Panc1 (cell line): ENCODE measurements at regions not wholly inside any gene's neighbourhood (a gene's known extent, or its start where the extent isn't known, plus 50 kb on each side); places are given as distances from the start of the nearest gene placed in this dataset.

Experiments
- ATAC-seq: fragments of 200-7000 bp; cut with Tn5 transposase; 2 replicates; pipeline ENCODE4 v1.9.1; 2020; ENCODE audit warnings: mild to moderate bottlenecking, moderate library complexity
- BruUV-seq: library from RNA; stranded (reverse); fragments of 400-500 nt; replicated peaks from 2 replicates; lab custom pipeline; 2021; lab: Mats Ljungman, UMichigan
- CTCF ChIA-PET: fragments of 300-600 bp; sonication (Branson Sonifier 250); formaldehyde crosslinking; loops from one replicate; lab custom pipeline; 2022; ENCODE audit warnings: antibody characterized with exemption; lab: Charles Lee
- POLR2A ChIA-PET: fragments of 300-600 bp; sonication (Branson Sonifier 250); formaldehyde crosslinking; loops from one replicate; lab custom pipeline; 2022; ENCODE audit warnings: antibody characterized with exemption; lab: Charles Lee
- DNase-seq: peaks from one replicate; pipeline ENCODE4 v3.0.0-alpha.2; 2010; ENCODE audit warnings: low read depth, low spot score
- H3K27ac ChIP-seq: 2 replicates; pipeline ENCODE4 v1.5.1; 2011; ENCODE audit warnings: mild to moderate bottlenecking, low read length, inconsistent platforms
- H3K27me3 ChIP-seq: fragments of 200-500 bp; sonication (Bioruptor generic); 2 replicates; pipeline ENCODE4 v1.6.0; 2014; ENCODE audit warnings: low read length, inconsistent platforms; ENCODE audit not compliant: control insufficient read depth, insufficient read depth
- H3K36me3 ChIP-seq: fragments of 200-500 bp; sonication (Bioruptor generic); 2 replicates; pipeline ENCODE4 v1.5.1; 2014; ENCODE audit warnings: inconsistent platforms, mild to moderate bottlenecking, low read length, moderate library complexity; ENCODE audit not compliant: control insufficient read depth, insufficient read depth
- H3K4me1 ChIP-seq: 2 replicates; pipeline ENCODE4 v1.5.1; 2011; ENCODE audit warnings: inconsistent platforms, mild to moderate bottlenecking, low read length, moderate library complexity; ENCODE audit not compliant: control insufficient read depth, insufficient read depth
- H3K4me3 ChIP-seq, 2 experiments: 2 replicates each; pipeline ENCODE4 v1.5.1; 2011 to 2012; ENCODE audit warnings: low read depth in 2 of 2, low read length in 2 of 2, mild to moderate bottlenecking in 2 of 2, inconsistent platforms in 1 of 2, moderate library complexity in 1 of 2
- H3K9me3 ChIP-seq: fragments of 200-500 bp; sonication (Bioruptor generic); 2 replicates; pipeline ENCODE4 v1.5.1; 2014; ENCODE audit warnings: low read depth, mild to moderate bottlenecking, inconsistent platforms, low read length, moderate library complexity; ENCODE audit not compliant: control insufficient read depth, insufficient read depth
- CTCF ChIP-seq: fragments of 450-650 bp; IDR thresholded peaks from 2 replicates; pipeline ENCODE4 v1.5.1; 2017; ENCODE audit warnings: mild to moderate bottlenecking
- POLR2AphosphoS5 ChIP-seq: IDR thresholded peaks from 2 replicates; pipeline ENCODE4 v1.6.1; 2012; ENCODE audit warnings: mild to moderate bottlenecking, low read depth, low read length, moderate library complexity
- SIN3A ChIP-seq: IDR thresholded peaks from 2 replicates; pipeline ENCODE4 v1.6.1; 2012; ENCODE audit warnings: low read depth, mild to moderate bottlenecking, low read length, moderate library complexity, borderline replicate concordance; ENCODE audit not compliant: insufficient read depth
- TCF7L2 ChIP-seq: IDR thresholded peaks from 2 replicates; pipeline ENCODE4 v1.6.1; 2011; ENCODE audit warnings: mild to moderate bottlenecking, low read depth, low read length, inconsistent platforms
- in situ Hi-C: cut with HindIII; loops from 2 replicates; pipeline ENCODE4 v1.10.0; 2016; ENCODE audit warnings: low sequenced_read_pairs, low pct_unique_long_range_greater_than_20kb
- intact Hi-C: fragments of 100-400 bp; cut with micrococcal nuclease; formaldehyde crosslinking; loops from one replicate; pipeline ENCODE4 v1.10.0; 2022; ENCODE audit not compliant: unreplicated experiment
- TF ChIP-seq, protein P1 (sequence below), 2 experiments: IDR thresholded peaks; 2 replicates each; pipeline ENCODE4 v1.6.1; 2011 to 2012; ENCODE audit warnings: low read depth in 2 of 2, control low read depth in 1 of 2, low read length in 1 of 2, mild to moderate bottlenecking in 1 of 2, moderate library complexity in 1 of 2; ENCODE audit not compliant: insufficient read depth in 1 of 2

DNA sequence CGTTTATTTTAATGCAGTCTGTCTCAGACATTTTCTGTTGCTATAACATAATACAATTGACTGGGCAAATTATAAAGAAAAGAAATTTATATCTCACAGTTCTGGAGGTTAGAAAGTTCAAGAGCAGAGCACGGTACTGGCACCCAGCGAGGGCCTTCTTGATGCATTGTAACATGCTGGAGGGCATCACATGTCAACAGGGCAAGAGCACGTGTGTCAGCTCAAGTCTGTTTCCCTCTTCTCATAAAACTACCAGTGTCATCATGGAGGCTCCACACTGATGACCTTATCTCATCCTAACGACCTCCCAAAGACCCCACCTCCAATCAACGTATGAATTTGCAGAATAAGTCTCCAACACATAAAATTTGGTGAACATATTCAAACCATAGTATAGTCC lies 90.6 kb upstream of the GRIK1 start:
- Histone ChIP-seq H3K9me3 (no peaks in the 10 kb centered on the region), H3K4me3 (no peak overlapping the region), H3K27me3 (no peaks in the 10 kb centered on the region), H3K36me3 (no peaks in the 10 kb centered on the region), H3K4me1 (no peaks in the 10 kb centered on the region), H3K27ac (no peak overlapping the region)
- TF ChIP-seq SIN3A (no peak), POLR2AphosphoS5 (no peak), TCF7L2 (no peak), CTCF (no peak)
- TF ChIP-seq, protein P1, sequence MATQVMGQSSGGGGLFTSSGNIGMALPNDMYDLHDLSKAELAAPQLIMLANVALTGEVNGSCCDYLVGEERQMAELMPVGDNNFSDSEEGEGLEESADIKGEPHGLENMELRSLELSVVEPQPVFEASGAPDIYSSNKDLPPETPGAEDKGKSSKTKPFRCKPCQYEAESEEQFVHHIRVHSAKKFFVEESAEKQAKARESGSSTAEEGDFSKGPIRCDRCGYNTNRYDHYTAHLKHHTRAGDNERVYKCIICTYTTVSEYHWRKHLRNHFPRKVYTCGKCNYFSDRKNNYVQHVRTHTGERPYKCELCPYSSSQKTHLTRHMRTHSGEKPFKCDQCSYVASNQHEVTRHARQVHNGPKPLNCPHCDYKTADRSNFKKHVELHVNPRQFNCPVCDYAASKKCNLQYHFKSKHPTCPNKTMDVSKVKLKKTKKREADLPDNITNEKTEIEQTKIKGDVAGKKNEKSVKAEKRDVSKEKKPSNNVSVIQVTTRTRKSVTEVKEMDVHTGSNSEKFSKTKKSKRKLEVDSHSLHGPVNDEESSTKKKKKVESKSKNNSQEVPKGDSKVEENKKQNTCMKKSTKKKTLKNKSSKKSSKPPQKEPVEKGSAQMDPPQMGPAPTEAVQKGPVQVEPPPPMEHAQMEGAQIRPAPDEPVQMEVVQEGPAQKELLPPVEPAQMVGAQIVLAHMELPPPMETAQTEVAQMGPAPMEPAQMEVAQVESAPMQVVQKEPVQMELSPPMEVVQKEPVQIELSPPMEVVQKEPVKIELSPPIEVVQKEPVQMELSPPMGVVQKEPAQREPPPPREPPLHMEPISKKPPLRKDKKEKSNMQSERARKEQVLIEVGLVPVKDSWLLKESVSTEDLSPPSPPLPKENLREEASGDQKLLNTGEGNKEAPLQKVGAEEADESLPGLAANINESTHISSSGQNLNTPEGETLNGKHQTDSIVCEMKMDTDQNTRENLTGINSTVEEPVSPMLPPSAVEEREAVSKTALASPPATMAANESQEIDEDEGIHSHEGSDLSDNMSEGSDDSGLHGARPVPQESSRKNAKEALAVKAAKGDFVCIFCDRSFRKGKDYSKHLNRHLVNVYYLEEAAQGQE (IDR thresholded peaks at IDR 0.05; ENCODE audit: insufficient read depth in 1 of 2, low read depth in 2 of 2, low read length in 1 of 2), result no peak
- in situ Hi-C loops, result no loop called here
- ChIA-PET POLR2A (no interaction called here), CTCF (no interaction called here)
- ATAC-seq (no peak), DNase-seq (no peak)
- intact Hi-C loops, result no loop called here
- no TSS peak for BruUV-seq

DNA sequence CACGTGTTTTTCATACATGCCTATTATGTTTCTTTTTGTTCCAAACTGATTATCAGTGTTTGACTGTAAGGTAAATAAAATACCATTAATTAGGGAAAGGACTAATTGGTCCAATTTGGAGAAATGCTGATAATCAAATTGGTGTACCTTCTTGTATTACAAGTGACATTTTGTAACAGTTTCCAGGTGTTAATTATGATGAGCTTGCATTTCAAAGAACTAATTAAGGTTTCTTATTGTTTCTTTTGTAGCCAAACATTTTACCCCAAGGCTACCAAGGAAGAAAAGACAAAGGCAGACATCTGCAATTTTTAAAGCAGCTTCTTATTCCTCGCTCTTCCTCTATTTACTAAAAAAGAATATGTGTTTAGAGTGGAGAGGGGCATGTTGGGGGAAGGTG lies 88.7 kb upstream of the GRIK1 start:
- ATAC-seq, result no peak
- TF ChIP-seq, protein P1 (IDR thresholded peaks at IDR 0.05; ENCODE audit: insufficient read depth in 1 of 2, low read depth in 2 of 2, low read length in 1 of 2), result no peak
- no peak for TF ChIP-seq POLR2AphosphoS5
- TF ChIP-seq SIN3A, result no peak
- no peak for TF ChIP-seq TCF7L2
- no peak for TF ChIP-seq CTCF
- H3K9me3 ChIP-seq, result no peaks in the 10 kb centered on the region
- ChIA-PET CTCF (no interaction called here), POLR2A (no interaction called here)
- no peaks in the 10 kb centered on the region for H3K27me3 ChIP-seq
- H3K27ac ChIP-seq, result no peak overlapping the region
- H3K4me3 ChIP-seq, result no peak overlapping the region
- intact Hi-C loops, result no loop called here
- in situ Hi-C loops, result no loop called here
- no peaks in the 10 kb centered on the region for H3K4me1 ChIP-seq
- BruUV-seq, result no TSS peak
- no peaks in the 10 kb centered on the region for H3K36me3 ChIP-seq
- DNase-seq, result no peak
